HEK293T (cell line): ENCODE measurements at regions not wholly inside any gene's neighbourhood (a gene's known extent, or its start where the extent isn't known, plus 50 kb on each side); places are given as distances from the start of the nearest gene placed in this dataset.

Experiments used
- ELF4 ChIP-seq: fragments of 450-650 bp; IDR thresholded peaks from 2 replicates; pipeline ENCODE4 v1.6.1; 2017; ENCODE audit warnings: antibody characterized with exemption
- FOXK2 ChIP-seq: fragments of 450-650 bp; IDR thresholded peaks from 2 replicates; pipeline ENCODE4 v1.6.1; 2016; ENCODE audit warnings: mild to moderate bottlenecking
- SUZ12 ChIP-seq: fragments of 450-650 bp; IDR thresholded peaks from 2 replicates; pipeline ENCODE4 v1.6.1; 2016; ENCODE audit warnings: mild to moderate bottlenecking

- TF ChIP-seq ELF4, result no peak
- no peak for TF ChIP-seq SUZ12
- no peak for TF ChIP-seq FOXK2
These were observed 148.6 kb upstream of the ZNF507 start for GRCh38 chr19:32196690-32197420.
